Activated T-helper 1 cell treated with anti-CD3 and anti-CD28 coated beads, Interleukin-12 subunit alpha, Interleukin-12 subunit beta, Interleukin-2, Interleukin-4 antibody, amounts not matched to agents 30 ng/mL and 10 ng/mL and 1 ng/mL, durations not matched to agents 14 hours and 24 hours and 36 hours (primary cell): ENCODE measurements at regions not wholly inside any gene's neighbourhood (a gene's known extent, or its start where the extent isn't known, plus 50 kb on each side); places are given as distances from the start of the nearest gene placed in this dataset.
A peak's percentile ranks its signal among the peaks of the same experiment; 100 is the strongest.
"Not testable (repeated sequence)": the region's sequence is repeated elsewhere in the genome, so short reads cannot be mapped to it uniquely, and the experiment has no call there.

ENCODE experiments used
- DNase-seq: peaks from one replicate; pipeline ENCODE4 v3.0.0; 2021; ENCODE audit warnings: low spot score
- H3K27ac Mint-ChIP-seq: one replicate; pipeline ENCODE4 v1.8.0; 2021; ENCODE audit warnings: mild to moderate bottlenecking, mixed read lengths
- H3K27me3 Mint-ChIP-seq: one replicate; pipeline ENCODE4 v1.8.0; 2022; ENCODE audit warnings: mild to moderate bottlenecking, moderate library complexity, mixed read lengths; ENCODE audit not compliant: insufficient read depth
- H3K36me3 Mint-ChIP-seq: one replicate; pipeline ENCODE4 v1.8.0; 2021; ENCODE audit warnings: low read depth, mixed read lengths
- H3K4me1 Mint-ChIP-seq: one replicate; pipeline ENCODE4 v1.8.0; 2021; ENCODE audit warnings: low read depth, mixed read lengths
- H3K4me3 Mint-ChIP-seq: one replicate; pipeline ENCODE4 v1.8.0; 2021; ENCODE audit warnings: mild to moderate bottlenecking, moderate library complexity, mixed read lengths
- H3K9me3 Mint-ChIP-seq: one replicate; pipeline ENCODE4 v1.8.0; 2021; ENCODE audit warnings: mixed read lengths
- intact Hi-C: fragments of 100-400 bp; cut with micrococcal nuclease; formaldehyde crosslinking; loops from one replicate; pipeline ENCODE4 v1.15.1; 2024

- H3K4me3 Mint-ChIP-seq, H3K27me3 Mint-ChIP-seq, intact Hi-C loops, DNase-seq, H3K9me3 Mint-ChIP-seq, H3K27ac Mint-ChIP-seq, H3K4me1 Mint-ChIP-seq, H3K36me3 Mint-ChIP-seq: not testable (repeated sequence)
Measured at GRCh38 chr21:5079361-5079760, 5442.0 kb upstream of the TPTE start.

- H3K36me3 Mint-ChIP-seq, H3K27me3 Mint-ChIP-seq, H3K4me1 Mint-ChIP-seq, intact Hi-C loops, DNase-seq, H3K27ac Mint-ChIP-seq, H3K9me3 Mint-ChIP-seq, H3K4me3 Mint-ChIP-seq: not testable (repeated sequence)
Measured at GRCh38 chr21:5080015-5080414, 5441.4 kb upstream of the TPTE start.

- H3K27ac Mint-ChIP-seq, H3K9me3 Mint-ChIP-seq, H3K27me3 Mint-ChIP-seq, intact Hi-C loops, H3K36me3 Mint-ChIP-seq, H3K4me1 Mint-ChIP-seq, H3K4me3 Mint-ChIP-seq, DNase-seq: not testable (repeated sequence)
Measured at GRCh38 chr21:5084246-5084645, 5437.1 kb upstream of the TPTE start.

- H3K36me3 Mint-ChIP-seq, intact Hi-C loops, H3K27me3 Mint-ChIP-seq, H3K9me3 Mint-ChIP-seq, DNase-seq, H3K4me1 Mint-ChIP-seq, H3K4me3 Mint-ChIP-seq, H3K27ac Mint-ChIP-seq: not testable (repeated sequence)
Measured at GRCh38 chr21:5085456-5085855, 5435.9 kb upstream of the TPTE start.

GRCh38 chr21:5086416-5086815, 5435.0 kb upstream of the TPTE start:
- H3K27ac Mint-ChIP-seq, H3K9me3 Mint-ChIP-seq, H3K4me1 Mint-ChIP-seq, H3K36me3 Mint-ChIP-seq, intact Hi-C loops, H3K4me3 Mint-ChIP-seq, DNase-seq, H3K27me3 Mint-ChIP-seq: not testable (repeated sequence)

GRCh38 chr21:5088820-5089219, 5432.6 kb upstream of the TPTE start:
- H3K36me3 Mint-ChIP-seq, intact Hi-C loops, H3K9me3 Mint-ChIP-seq, H3K27ac Mint-ChIP-seq, DNase-seq, H3K4me3 Mint-ChIP-seq, H3K4me1 Mint-ChIP-seq, H3K27me3 Mint-ChIP-seq: not testable (repeated sequence)

GRCh38 chr21:5089399-5090089, 5431.8 kb upstream of the TPTE start:
- DNase-seq, H3K4me3 Mint-ChIP-seq, intact Hi-C loops, H3K36me3 Mint-ChIP-seq, H3K9me3 Mint-ChIP-seq, H3K4me1 Mint-ChIP-seq, H3K27me3 Mint-ChIP-seq, H3K27ac Mint-ChIP-seq: not testable (repeated sequence)

GRCh38 chr21:5090132-5091079, 5431.0 kb upstream of the TPTE start:
- DNase-seq, H3K36me3 Mint-ChIP-seq, H3K9me3 Mint-ChIP-seq, H3K27ac Mint-ChIP-seq, H3K27me3 Mint-ChIP-seq, H3K4me1 Mint-ChIP-seq, H3K4me3 Mint-ChIP-seq, intact Hi-C loops: not testable (repeated sequence)

GRCh38 chr21:5091274-5091673, 5430.1 kb upstream of the TPTE start:
- H3K4me3 Mint-ChIP-seq, H3K9me3 Mint-ChIP-seq, H3K27me3 Mint-ChIP-seq, intact Hi-C loops, DNase-seq, H3K36me3 Mint-ChIP-seq, H3K27ac Mint-ChIP-seq, H3K4me1 Mint-ChIP-seq: not testable (repeated sequence)

GRCh38 chr21:5095628-5096027, 5425.8 kb upstream of the TPTE start:
- H3K27me3 Mint-ChIP-seq, H3K27ac Mint-ChIP-seq, DNase-seq, H3K4me3 Mint-ChIP-seq, H3K4me1 Mint-ChIP-seq, H3K36me3 Mint-ChIP-seq, H3K9me3 Mint-ChIP-seq, intact Hi-C loops: not testable (repeated sequence)

GRCh38 chr21:5098010-5098743, 5423.2 kb upstream of the TPTE start:
- H3K36me3 Mint-ChIP-seq, H3K9me3 Mint-ChIP-seq, H3K27ac Mint-ChIP-seq, intact Hi-C loops, DNase-seq, H3K27me3 Mint-ChIP-seq, H3K4me3 Mint-ChIP-seq, H3K4me1 Mint-ChIP-seq: not testable (repeated sequence)

- H3K27ac Mint-ChIP-seq, H3K4me1 Mint-ChIP-seq, intact Hi-C loops, DNase-seq, H3K9me3 Mint-ChIP-seq, H3K4me3 Mint-ChIP-seq, H3K27me3 Mint-ChIP-seq, H3K36me3 Mint-ChIP-seq: not testable (repeated sequence)
Measured at GRCh38 chr21:5100604-5101174, 5420.7 kb upstream of the TPTE start.

- H3K36me3 Mint-ChIP-seq, H3K4me1 Mint-ChIP-seq, intact Hi-C loops, H3K9me3 Mint-ChIP-seq, H3K27me3 Mint-ChIP-seq: not testable (repeated sequence)
- DNase-seq, result peak; percentile 65
- peak overlapping the region; percentile 63 for H3K4me3 Mint-ChIP-seq
- H3K27ac Mint-ChIP-seq, result peak overlapping the region; percentile 81
Measured at GRCh38 chr21:5101749-5102148, 5419.6 kb upstream of the TPTE start.
